Inflammatory macrophage treated with lipopolysaccharide for 1 hour (primary cell): ENCODE measurements at regions not wholly inside any gene's neighbourhood (a gene's known extent, or its start where the extent isn't known, plus 50 kb on each side); places are given as distances from the start of the nearest gene placed in this dataset.

Experiments
- DNase-seq, 2 donors: peaks; one replicate each; pipeline ENCODE4 v3.0.0-alpha.2; 2020 to 2022

DNA sequence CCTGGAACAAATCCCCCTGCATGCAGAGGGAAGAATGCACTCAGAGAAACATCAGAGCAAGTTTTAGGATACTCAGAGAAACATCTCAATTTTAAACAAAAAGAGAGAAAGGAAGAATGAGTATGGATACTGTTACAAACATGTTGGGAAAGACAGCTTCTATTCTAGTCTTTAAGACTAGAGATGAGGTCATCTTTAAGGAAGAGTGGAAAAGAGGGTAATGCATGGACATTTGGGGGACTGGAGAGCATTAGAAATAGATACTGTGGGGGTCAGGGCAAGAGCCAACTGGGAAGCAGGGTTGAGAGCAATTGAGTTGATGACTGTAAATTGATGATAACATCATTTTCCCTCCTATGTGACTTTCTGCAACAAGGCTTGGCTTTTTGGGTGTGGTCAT lies 431.2 kb downstream of the CDH26 start:
- no peak for DNase-seq

DNA sequence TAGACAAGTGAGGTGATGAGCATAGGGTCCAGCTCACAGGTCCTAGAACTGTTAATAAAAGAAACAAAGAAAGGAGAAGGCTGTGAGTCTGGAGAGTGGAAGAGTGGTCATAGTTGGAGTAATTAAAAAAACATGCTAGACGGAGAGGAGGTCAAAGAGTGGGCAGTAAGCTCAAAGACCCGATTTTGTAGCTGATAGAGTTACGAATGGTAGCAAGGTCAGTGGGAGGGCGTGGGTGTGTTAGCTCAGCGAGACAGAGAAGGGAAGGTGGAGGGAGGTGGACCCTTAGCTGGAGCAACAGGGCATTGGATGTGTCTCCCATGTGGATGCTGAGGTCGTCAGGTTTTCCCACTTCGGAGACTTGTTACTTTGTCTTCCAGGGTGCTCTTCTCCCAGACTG lies 431.7 kb downstream of the CDH26 start:
- no peak for DNase-seq

DNA sequence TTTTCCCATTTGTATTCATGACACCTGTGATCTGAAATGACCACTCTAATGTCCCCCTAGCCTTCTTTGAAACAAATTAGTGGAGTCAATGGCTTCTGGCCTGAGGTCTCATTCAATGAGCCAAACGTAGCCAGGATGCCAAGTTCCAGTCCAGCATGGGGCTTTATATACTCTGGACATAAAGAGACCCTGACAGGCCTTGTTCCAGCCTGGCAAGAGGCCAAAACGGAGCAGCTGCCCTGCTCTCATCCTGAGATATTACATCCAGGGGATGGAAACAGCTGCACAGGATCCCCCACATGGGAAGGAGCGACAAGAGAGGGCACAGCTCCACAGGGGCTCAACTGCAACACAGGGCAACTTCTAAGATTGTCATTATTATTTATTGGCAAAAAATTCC lies 437.8 kb downstream of the CDH26 start:
- DNase-seq, result no peak

DNA sequence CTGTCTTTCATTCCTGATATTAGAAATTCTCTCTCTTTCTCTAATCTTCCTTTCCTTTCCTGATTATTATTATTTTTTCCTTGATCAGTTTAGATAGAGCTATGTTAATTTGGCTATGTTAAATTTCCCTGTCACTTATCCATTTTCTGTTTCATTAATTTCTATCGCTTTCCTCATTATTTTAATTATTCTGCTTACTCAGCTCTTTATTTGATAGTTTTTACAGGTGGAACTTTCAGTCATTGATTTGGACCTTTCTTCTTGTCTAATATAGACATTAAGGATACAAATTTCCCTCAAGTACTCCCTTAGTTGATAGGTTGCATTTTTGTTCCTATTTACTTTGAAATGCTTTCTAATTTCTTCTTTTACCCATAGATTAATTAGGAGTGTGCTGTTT lies 442.3 kb downstream of the CDH26 start:
- DNase-seq, result no peak

DNA sequence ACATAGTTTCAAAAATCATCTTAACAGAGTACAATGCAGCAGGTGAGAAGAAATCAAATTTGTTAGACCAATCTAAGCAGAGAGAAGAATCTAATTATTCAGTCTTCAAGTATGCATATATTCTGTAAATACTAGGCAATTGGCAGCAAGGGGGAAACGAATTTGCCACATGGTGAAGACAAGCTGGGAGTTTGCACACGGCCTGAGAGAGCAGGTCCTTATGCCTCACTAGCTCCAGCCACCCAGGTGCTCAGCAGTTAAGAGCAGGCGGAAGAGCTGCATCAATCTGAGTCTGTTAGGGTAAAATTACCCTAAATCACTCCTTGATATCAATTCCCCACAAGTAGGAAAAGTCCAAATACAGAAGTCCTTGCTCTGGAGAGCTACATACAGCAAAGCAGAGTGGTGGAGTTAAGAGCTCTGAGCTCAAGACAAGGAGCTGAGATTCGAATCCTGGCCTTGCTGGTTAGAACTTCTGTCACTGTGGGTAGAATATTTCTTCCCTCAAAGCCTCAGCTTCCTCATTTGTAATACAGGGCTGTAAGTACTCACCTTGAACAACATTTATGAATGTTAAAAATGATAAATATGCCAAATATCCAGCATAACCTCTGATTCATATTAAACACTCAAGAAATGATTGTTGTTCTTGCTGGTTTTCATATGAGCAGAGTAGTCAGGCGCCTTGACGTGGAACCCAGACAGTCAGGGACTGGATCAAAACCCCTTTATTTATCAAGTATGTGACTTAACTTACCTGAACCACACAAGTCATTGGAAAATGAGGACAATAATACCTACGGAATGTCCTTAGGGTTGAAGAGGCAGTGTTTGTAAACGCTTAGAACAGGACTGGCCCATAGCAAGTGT lies 444.2 kb downstream of the CDH26 start:
- no peak for DNase-seq

- no peak for DNase-seq
Observed at GRCh38 chr20:60403105-60403741, 445.0 kb downstream of the CDH26 start.

GRCh38 chr20:60407011-60407771 lies 449.0 kb downstream of the CDH26 start:
- no peak for DNase-seq

DNA sequence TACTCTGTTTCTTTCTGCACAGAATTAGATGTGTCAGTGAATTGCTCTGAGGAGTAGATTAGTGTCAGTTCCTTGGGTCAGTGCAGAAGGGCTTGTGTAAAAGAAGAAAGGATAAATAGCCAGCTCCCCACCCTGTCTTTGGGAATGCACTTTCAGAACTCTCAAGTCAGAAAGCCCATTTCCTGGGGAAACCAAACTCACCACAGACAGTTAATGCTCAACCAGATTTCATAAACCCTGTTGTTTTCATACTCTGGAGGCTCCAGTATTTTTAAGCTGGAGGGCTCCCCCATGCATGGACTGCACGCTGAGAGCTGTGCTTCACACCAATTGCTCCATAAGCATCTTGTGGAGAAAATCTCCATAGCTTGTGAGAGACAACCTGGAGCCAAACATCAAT lies 449.7 kb downstream of the CDH26 start:
- no peak for DNase-seq

DNA sequence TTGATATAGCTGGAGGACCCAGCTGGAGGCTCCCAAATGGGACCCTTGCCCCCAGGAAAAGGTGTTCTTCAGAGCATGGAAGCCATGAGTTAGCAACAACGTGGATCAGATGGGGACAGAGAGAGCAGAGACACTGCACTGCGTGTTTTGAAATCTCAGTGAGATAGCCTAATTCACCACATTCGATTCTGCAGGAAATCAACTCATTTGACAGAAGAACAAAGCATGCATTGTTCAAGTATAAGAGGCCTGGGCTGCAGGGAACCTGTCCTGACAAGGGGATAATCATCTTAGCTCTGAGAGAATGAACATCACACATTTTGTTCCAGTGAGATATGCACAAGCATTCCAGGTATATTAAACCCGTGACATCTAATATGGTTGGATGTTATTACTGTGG lies 450.2 kb downstream of the CDH26 start:
- no peak for DNase-seq

- DNase-seq, result no peak
Observed at GRCh38 chr20:60410618-60411264, 452.5 kb downstream of the CDH26 start.

- DNase-seq, result no peak
Observed at GRCh38 chr20:60411813-60412212, 453.6 kb downstream of the CDH26 start.

GRCh38 chr20:60420676-60421229 lies 462.5 kb downstream of the CDH26 start:
- DNase-seq, result no peak

- DNase-seq, result no peak
Observed at GRCh38 chr20:60422848-60423247, 464.6 kb downstream of the CDH26 start.

- DNase-seq, result no peak
Observed at GRCh38 chr20:60424267-60424902, 466.2 kb downstream of the CDH26 start.

GRCh38 chr20:60427516-60427915 lies 469.3 kb downstream of the CDH26 start:
- no peak for DNase-seq

- DNase-seq, result no peak
Observed at GRCh38 chr20:60428651-60429050, 470.4 kb downstream of the CDH26 start.

GRCh38 chr20:60430516-60431001 lies 472.3 kb downstream of the CDH26 start:
- DNase-seq, result no peak

- DNase-seq, result no peak
Observed at GRCh38 chr20:60431349-60431748, 473.1 kb downstream of the CDH26 start.

GRCh38 chr20:60437418-60437817 lies 479.2 kb downstream of the CDH26 start:
- DNase-seq, result no peak

- DNase-seq, result no peak
Observed at GRCh38 chr20:60446267-60447111, 488.3 kb downstream of the CDH26 start.

DNA sequence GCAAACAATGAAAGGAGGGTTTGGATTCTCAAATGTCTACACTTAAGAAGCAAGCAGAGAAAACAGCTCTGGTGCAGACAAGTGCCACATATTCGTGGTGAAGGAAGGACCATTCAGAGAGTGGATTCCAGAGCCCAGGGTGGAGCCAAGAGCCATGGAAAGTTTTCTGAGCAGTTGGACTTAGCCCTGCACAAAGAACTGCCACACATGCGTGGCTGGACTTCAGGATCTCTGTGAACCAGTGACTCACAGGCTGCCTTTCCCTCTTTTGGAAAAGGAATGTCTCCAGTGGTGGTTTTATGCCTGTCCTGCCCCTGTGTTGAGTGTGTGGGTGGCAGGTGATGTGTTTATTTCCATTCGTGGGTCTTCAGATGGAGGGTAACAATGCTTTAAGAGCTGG lies 489.5 kb downstream of the CDH26 start:
- no peak for DNase-seq
